Testis (tissue), 2 donors: ENCODE measurements at regions not wholly inside any gene's neighbourhood (a gene's known extent, or its start where the extent isn't known, plus 50 kb on each side); places are given as distances from the start of the nearest gene placed in this dataset.

Source experiments
- POLR2A ChIP-seq: fragments of 450-650 bp; IDR thresholded peaks from one replicate; pipeline ENCODE4 v1.6.1; 2017; ENCODE audit warnings: antibody characterized with exemption, mild to moderate bottlenecking, moderate library complexity
- TF ChIP-seq, protein P1 (sequence below), 3 experiments: fragments of 450-650 bp in 2 of 3; fragments of 200-600 bp in 1 of 3; sonication (generic) in 1 of 3; IDR thresholded peaks; one replicate each; pipeline ENCODE4 v1.5.1; 2016 to 2019; ENCODE audit warnings: antibody characterized with exemption in 3 of 3, mild to moderate bottlenecking in 2 of 3, moderate library complexity in 1 of 3

DNA sequence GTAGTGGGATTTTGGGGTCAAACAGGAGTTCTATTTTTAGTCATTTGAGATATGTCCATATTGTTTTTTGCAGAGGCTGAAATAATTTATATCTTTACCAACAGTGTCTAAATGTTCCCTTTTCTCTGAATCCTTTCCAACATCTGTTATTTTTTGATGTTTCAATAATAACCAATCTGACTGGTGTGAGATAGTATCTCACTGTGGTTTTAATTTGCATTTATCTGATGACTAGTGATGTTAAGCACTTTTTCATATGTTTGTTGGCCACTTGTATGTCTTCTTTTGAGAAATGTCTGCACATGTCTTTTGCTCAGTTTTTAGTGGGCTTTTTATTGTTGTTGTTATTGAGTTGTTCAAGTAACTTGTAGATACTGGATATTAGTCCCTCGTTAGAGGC, 1325.0 kb downstream of the BRINP3 start:
- TF ChIP-seq, protein P1, sequence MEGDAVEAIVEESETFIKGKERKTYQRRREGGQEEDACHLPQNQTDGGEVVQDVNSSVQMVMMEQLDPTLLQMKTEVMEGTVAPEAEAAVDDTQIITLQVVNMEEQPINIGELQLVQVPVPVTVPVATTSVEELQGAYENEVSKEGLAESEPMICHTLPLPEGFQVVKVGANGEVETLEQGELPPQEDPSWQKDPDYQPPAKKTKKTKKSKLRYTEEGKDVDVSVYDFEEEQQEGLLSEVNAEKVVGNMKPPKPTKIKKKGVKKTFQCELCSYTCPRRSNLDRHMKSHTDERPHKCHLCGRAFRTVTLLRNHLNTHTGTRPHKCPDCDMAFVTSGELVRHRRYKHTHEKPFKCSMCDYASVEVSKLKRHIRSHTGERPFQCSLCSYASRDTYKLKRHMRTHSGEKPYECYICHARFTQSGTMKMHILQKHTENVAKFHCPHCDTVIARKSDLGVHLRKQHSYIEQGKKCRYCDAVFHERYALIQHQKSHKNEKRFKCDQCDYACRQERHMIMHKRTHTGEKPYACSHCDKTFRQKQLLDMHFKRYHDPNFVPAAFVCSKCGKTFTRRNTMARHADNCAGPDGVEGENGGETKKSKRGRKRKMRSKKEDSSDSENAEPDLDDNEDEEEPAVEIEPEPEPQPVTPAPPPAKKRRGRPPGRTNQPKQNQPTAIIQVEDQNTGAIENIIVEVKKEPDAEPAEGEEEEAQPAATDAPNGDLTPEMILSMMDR (IDR thresholded peaks at IDR 0.05): no peak
- no peak for TF ChIP-seq POLR2A
